ENCODE measurements at regions not wholly inside any gene's neighbourhood (a gene's known extent, or its start where the extent isn't known, plus 50 kb on each side); places are given as distances from the start of the nearest gene placed in this dataset.
A peak's percentile ranks its signal among the peaks of the same experiment; 100 is the strongest.
"Not testable (repeated sequence)": the region's sequence is repeated elsewhere in the genome, so short reads cannot be mapped to it uniquely, and the experiment has no call there.

DNA sequence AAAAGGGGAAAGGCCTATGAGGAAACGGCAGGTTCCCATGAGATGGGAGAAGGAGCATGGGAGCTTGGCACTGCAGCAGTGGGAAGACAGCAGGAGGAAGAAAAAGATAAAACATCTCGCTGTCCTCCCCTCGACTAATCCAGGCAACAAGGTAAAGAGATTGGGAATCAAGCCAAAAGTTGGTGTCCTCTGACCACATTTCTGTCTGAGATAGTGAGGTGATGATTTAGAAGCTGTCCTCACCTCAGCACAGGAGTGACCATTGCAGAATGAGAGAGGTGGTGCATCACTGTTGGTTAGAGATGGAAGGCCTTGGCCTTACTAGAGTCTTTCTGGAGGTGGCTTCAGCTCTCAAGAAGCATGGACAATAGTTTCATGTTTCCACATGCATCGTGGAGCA, 226.6 kb upstream of the CCDC54 start:
- no peak for DNase-seq (ENCODE audit: low spot score)

DNA sequence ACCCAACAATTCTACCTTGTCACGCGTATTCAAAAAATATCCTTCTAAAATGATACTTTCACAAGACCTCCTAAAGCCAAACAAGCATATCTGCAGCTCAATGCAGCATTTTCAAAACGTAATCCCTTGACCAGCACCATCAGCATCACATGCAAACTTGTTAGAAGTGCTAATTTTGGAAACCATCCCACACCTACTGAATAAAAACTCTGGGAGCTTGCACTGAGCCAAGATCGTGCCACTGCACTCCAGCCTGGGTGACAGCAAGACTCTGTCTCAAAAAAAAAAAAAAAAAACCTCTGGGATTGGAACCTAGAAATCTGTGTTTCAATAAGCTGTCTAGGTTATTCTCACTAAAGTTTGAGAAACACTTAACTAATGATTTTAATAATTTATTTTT, 223.3 kb upstream of the CCDC54 start:
- no peak for DNase-seq (ENCODE audit: low spot score)

DNA sequence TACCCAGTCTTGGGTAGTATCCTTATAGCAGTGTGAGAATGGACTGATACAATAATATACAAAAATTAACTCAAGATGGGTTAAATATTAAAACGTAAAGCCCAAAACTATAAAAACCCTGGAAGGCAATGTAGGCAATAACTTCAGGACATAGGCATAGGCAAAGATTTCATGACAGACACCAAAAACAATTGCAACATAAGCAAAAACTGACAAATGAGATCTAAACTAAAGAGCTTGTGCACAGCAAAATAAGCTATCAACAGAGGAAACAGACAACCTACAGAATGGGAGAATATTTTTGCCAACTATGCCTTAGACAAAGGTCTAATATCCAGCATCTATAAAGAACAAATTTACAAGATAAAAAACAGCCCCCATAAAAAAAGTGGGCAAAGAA, 204.8 kb upstream of the CCDC54 start:
- no peak for DNase-seq (ENCODE audit: low spot score)

DNA sequence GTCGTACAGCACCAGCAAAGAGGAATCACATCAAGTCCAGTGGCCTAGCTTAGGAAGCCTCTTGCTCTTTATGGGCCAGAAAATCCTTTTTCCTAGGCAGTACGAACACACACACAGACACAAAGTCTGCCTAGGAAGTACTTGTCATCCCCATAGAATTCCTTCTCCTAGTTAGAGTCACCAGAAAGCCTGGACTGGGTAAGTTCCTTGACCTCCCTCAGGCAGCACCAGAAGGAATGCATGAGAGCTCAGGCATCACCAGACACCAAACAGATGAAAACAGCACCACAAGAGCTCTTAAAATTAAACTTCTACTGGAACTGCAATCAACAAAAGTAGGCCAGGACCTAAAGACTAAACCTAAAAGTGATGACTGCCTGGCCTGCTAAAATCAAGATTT, 192.9 kb upstream of the CCDC54 start:
- no peak for DNase-seq (ENCODE audit: low spot score)

- DNase-seq (ENCODE audit: low spot score) = no peak
Measured at GRCh38 chr3:107188262-107188661, 189.0 kb upstream of the CCDC54 start.

GRCh38 chr3:107189158-107189791, 188.0 kb upstream of the CCDC54 start:
- DNase-seq (ENCODE audit: low spot score) = no peak

DNA sequence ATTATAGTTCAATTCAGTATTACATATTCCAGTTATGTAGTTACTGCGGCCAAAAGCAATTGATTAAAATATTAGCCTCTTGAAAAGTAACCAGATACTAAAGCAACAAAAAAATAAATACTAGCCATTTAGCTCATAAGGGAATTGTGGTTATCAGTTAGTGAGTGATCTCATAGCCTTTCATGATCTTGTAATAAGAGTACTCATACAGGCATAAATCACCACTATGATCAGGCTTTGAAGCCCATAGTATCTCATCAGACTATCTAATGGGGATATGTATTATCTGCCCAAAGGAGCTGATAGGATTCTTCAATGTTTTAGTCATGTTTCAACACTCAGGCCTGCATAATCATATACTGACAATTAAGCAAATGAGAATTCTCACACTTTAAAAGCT, 184.1 kb upstream of the CCDC54 start:
- DNase-seq (ENCODE audit: low spot score) = no peak

DNA sequence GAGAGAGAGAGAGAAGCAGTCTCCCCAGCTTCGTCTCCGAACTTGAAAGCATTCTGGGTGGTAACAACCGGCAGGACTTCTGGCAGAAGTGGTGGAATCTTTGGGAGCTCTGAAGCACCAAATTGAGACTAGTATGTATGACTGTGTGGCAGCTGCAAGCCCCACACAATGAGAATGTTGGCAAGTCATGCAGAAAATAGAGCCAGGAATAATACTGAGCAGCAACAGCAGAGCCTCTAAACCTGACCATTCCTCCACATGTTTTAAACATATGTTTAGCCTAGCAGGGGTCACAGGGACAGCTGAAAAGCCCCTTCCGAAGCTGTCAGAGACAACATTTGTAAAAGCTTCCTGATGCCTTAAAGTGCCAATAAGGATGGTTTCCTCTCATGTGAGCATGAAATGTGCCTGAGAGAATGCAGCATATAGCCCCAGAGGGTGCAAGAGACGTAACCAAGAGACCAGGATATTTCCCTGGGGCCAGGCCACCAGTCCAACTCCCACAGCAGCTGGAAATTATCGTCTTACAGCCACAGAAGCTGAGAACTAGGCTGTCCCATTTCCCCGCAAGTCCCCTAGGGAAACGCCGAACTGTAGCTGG, 178.6 kb upstream of the CCDC54 start:
- peak; percentile 77 for DNase-seq (ENCODE audit: low spot score)

- no peak for DNase-seq (ENCODE audit: low spot score)
Measured at GRCh38 chr3:107201146-107201545, 176.1 kb upstream of the CCDC54 start.

DNA sequence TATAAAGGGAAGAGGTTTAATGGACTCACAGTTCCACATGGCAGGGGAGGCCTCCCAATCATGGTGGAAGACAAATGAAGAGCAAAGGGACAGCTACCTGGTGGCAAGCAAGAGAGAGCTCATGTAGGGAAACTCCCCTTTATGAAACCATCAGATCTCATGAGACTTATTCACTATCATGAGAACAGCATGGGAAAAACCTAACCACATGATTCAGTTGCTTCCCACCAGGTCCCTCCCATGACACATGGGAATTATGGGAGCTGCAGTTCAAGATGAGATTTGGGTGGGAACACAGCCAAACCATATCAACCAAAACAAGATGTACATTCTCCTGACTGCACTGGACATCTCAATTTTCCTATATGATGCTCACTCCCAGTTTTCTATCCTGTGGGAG, 174.4 kb upstream of the CCDC54 start:
- DNase-seq (ENCODE audit: low spot score) = not testable (repeated sequence)

DNA sequence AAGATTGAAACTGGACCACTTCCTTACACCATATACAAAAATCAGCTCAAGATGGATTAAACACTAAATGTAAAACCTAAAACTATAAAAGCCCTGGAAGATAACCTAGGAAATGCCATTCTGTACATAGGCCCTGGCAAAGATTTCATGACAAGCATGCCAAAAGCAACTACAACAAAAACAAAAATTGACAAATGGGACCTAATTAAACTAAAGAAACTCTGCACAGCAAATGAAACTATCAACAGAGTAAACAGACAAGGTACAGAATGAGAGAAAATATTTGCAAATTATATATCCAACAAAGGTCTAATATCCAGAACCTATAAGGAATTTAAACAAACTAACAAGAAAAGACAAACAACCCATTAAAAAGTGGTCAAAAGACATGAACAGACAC, 173.1 kb upstream of the CCDC54 start:
- DNase-seq (ENCODE audit: low spot score) = no peak

DNA sequence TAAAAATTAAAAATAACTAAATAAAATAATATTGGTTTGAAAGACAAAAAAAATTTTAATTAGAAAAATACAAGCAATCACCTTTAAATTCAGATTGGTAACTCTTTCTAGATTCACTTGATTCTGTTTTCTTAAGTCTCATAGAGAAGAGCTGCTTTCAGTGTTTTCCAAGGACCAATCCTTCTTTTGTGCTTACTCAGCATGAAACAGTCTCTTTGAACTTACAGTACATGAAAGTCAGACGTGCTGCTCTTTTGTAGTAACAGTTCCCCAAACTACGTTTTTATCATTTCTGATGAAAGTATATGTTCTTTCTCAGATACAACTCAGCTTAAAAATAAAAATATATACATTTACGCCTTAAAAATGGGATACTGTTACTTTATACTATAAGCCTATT, 171.9 kb upstream of the CCDC54 start:
- DNase-seq (ENCODE audit: low spot score) = no peak

DNA sequence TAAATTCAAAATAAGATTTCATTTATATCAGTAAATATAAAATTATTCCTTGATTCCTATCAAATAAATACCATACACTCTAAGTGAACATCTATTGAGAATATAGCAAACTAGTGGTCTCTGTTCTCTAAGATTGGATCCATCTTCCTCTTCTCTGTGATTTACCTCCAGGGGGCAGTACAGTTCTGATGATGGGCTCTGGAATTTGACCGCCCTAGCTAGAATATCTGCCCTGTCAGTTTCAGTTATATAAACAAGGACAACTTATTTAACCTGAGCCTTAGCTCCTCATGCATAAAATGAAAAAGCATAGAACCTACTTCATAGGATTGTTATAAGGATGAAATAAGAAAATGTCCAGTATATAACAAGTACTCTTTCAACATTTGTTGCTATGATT, 171.1 kb upstream of the CCDC54 start:
- peak; percentile 89 for DNase-seq (ENCODE audit: low spot score)

GRCh38 chr3:107206945-107207344, 170.3 kb upstream of the CCDC54 start:
- no peak for DNase-seq (ENCODE audit: low spot score)

DNA sequence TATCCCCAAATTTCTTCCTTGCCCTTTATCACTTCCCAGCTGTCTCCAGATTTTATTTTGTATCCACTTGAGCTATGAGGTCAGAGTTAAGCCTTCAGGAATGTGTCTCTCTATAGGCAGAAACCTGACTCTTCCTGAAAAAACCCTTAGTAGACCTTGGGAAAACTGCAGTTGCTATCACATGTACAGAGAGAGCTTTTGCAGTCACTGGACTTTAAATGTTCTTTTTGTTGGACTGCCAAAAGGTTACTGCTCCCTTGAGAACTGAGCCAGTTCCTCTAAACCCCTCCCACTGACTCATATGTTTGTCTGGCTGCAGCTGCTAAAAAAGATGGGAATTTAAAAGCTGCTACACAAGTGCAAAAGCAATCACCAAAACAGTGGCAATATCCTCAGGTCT, 169.1 kb upstream of the CCDC54 start:
- DNase-seq (ENCODE audit: low spot score) = peak; percentile 93

GRCh38 chr3:107208796-107209195, 168.4 kb upstream of the CCDC54 start:
- peak; percentile 58 for DNase-seq (ENCODE audit: low spot score)

- DNase-seq (ENCODE audit: low spot score) = peak; percentile 58
Measured at GRCh38 chr3:107209302-107209990, 167.8 kb upstream of the CCDC54 start.

DNA sequence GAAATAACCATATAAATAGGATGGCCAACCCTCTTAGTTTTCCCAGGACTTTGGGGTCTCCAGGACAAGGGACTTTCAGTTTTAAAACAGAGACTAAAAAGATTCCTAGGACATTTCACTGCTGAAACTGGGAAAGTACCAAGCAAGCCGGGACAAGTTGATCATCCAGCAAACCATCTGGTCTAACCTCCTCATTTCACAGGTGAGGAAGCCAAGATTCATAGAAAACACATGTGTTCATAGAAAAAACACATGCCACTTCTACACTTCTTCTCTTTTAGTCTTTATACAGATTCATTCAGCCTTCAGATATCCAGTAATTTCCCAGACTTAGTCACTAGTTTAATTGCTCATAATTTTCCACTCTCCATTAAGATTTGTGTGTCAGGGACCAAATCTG, 165.6 kb upstream of the CCDC54 start:
- no peak for DNase-seq (ENCODE audit: low spot score)

DNA sequence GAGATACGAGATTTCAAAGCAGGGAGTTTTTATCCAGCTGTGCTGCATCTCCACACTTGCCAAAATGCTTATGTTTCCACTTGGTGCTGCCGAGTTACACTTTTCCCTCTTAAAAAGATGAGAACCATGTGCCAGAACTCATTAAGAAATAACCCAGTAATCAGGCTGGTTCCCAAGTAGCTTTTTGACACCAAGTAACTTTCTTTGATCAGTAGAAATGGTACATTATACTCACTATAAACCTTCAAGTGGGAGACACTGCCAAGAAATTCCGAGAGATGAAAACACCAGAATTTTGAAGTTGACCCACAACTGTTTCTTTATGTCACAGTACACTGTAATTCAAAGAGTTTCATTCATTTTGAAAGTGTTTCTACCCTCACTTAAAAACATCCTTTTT, 164.6 kb upstream of the CCDC54 start:
- peak; percentile 53 for DNase-seq (ENCODE audit: low spot score)

GRCh38 chr3:107213044-107213669, 164.1 kb upstream of the CCDC54 start:
- DNase-seq (ENCODE audit: low spot score) = no peak

DNA sequence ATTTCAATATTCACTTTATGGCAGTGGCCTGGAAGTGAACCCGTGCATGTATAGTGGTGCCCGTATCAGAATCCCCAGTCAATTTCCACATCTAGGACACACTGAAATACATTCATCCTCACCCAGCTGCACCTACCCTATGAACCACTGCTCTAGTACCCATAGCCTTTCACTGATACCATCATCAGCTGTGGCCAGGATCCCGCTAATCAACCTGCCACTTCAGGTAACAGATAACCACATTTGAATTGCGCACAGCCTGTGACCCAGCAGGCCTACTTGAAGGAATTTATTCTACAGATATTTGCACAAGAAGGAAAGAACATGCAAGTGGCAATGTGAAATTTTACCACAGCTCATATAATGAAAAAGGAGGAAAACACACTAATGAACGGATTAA, 161.0 kb upstream of the CCDC54 start:
- no peak for DNase-seq (ENCODE audit: low spot score)

- DNase-seq (ENCODE audit: low spot score) = peak; percentile 40
Measured at GRCh38 chr3:107216711-107217110, 160.5 kb upstream of the CCDC54 start.

- DNase-seq (ENCODE audit: low spot score) = no peak
Measured at GRCh38 chr3:107217172-107217571, 160.1 kb upstream of the CCDC54 start.
